Loucy (cell line): ENCODE measurements at regions not wholly inside any gene's neighbourhood (a gene's known extent, or its start where the extent isn't known, plus 50 kb on each side); places are given as distances from the start of the nearest gene placed in this dataset.

Experiments
- EZH2phosphoT487 ChIP-seq: fragments of 200-600 bp; IDR thresholded peaks from 2 replicates; pipeline ENCODE4 v1.6.1; 2018; ENCODE audit warnings: antibody characterized with exemption, mild to moderate bottlenecking, moderate library complexity, borderline replicate concordance
- TF ChIP-seq, protein P1 (sequence below): fragments of 200-600 bp; sonication (generic); conservative IDR thresholded peaks from 2 replicates; pipeline ENCODE4 v1.5.1; 2014; ENCODE audit warnings: mild to moderate bottlenecking, antibody characterized with exemption, low read length

DNA sequence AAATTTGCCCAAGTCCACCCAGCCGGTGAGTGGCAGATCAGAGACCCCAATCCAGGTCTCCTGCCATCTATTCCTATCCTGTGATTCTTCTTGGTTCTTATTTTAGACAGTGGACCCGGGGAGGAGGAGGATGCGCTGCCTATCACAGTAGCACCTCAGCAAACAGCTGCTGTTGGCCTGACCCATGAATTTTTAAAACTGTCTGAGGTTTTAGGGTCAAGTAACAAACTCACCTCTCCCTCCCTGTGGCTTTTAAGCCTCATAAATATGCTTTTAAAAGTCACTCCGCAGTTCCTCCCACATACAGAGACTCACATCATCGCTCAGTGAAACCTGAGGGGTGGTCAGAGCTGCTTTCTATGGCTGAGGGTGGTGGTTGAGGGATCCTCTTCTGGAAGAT, 128.6 kb downstream of the NAV1 start:
- TF ChIP-seq, protein P1, sequence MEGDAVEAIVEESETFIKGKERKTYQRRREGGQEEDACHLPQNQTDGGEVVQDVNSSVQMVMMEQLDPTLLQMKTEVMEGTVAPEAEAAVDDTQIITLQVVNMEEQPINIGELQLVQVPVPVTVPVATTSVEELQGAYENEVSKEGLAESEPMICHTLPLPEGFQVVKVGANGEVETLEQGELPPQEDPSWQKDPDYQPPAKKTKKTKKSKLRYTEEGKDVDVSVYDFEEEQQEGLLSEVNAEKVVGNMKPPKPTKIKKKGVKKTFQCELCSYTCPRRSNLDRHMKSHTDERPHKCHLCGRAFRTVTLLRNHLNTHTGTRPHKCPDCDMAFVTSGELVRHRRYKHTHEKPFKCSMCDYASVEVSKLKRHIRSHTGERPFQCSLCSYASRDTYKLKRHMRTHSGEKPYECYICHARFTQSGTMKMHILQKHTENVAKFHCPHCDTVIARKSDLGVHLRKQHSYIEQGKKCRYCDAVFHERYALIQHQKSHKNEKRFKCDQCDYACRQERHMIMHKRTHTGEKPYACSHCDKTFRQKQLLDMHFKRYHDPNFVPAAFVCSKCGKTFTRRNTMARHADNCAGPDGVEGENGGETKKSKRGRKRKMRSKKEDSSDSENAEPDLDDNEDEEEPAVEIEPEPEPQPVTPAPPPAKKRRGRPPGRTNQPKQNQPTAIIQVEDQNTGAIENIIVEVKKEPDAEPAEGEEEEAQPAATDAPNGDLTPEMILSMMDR: no peak
- no peak for TF ChIP-seq EZH2phosphoT487
